SU-DHL-6 (cell line): ENCODE measurements at regions not wholly inside any gene's neighbourhood (a gene's known extent, or its start where the extent isn't known, plus 50 kb on each side); places are given as distances from the start of the nearest gene placed in this dataset.

Experiments
- H2AFZ ChIP-seq: fragments of 200-600 bp; sonication (generic); 2 replicates; pipeline ENCODE4 v1.6.1; 2014; ENCODE audit warnings: low read depth, mild to moderate bottlenecking, moderate library complexity, mixed read lengths, antibody characterized with exemption, low read length; ENCODE audit not compliant: severe bottlenecking
- H3F3A ChIP-seq: fragments of 200-600 bp; shearing (Covaris generic); 2 replicates; pipeline ENCODE4 v1.6.0; 2016; ENCODE audit warnings: antibody characterized with exemption, mild to moderate bottlenecking; ENCODE audit not compliant: insufficient read depth
- H3K27ac ChIP-seq: fragments of 200-600 bp; sonication (generic); 2 replicates; pipeline ENCODE4 v1.5.1; 2016; ENCODE audit warnings: low read depth, mild to moderate bottlenecking, low read length, moderate library complexity, mixed read lengths
- H3K27me3 ChIP-seq: fragments of 200-600 bp; sonication (generic), shearing (Covaris generic); 2 replicates; pipeline ENCODE4 v1.6.0; 2014; ENCODE audit warnings: mild to moderate bottlenecking, low read length
- H3K36me3 ChIP-seq: fragments of 200-600 bp; sonication (generic); 2 replicates; pipeline ENCODE4 v1.6.1; 2014; ENCODE audit warnings: mild to moderate bottlenecking, low read length, mixed read lengths
- H3K4me2 ChIP-seq: fragments of 300-600, 200-600 bp; shearing (Covaris generic), sonication (generic); 2 replicates; pipeline ENCODE4 v1.6.0; 2014; ENCODE audit warnings: low read length, low read depth, mild to moderate bottlenecking; ENCODE audit not compliant: poor library complexity, severe bottlenecking
- H3K4me3 ChIP-seq: fragments of 200-600 bp; sonication (generic); 2 replicates; pipeline ENCODE4 v1.5.1; 2014; ENCODE audit warnings: antibody characterized with exemption, low read length, mild to moderate bottlenecking, mixed read lengths; ENCODE audit not compliant: insufficient read depth, poor library complexity, severe bottlenecking
- H3K79me2 ChIP-seq: fragments of 200-600 bp; sonication (generic); 2 replicates; pipeline ENCODE4 v1.6.1; 2014; ENCODE audit warnings: mild to moderate bottlenecking, low read length, moderate library complexity; ENCODE audit not compliant: insufficient read depth
- H3K9ac ChIP-seq: fragments of 200-600 bp; sonication (generic); 2 replicates; pipeline ENCODE4 v1.7.0; 2014; ENCODE audit warnings: mild to moderate bottlenecking, low read length
- H3K9me2 ChIP-seq: fragments of 200-600 bp; sonication (generic); replicated peaks from 2 replicates; pipeline ENCODE4 v1.6.1; 2014; ENCODE audit warnings: low read length; ENCODE audit not compliant: insufficient read depth
- H3K9me3 ChIP-seq: fragments of 200-600 bp; sonication (generic); 2 replicates; pipeline ENCODE4 v1.6.1; 2014; ENCODE audit warnings: low read length, mixed read lengths; ENCODE audit not compliant: insufficient read depth
- H4K20me1 ChIP-seq: fragments of 200-600 bp; sonication (generic); 2 replicates; pipeline ENCODE4 v1.6.1; 2014; ENCODE audit warnings: low read depth, mild to moderate bottlenecking, antibody characterized with exemption, low read length, moderate library complexity, mixed read lengths
- EZH2phosphoT487 ChIP-seq: fragments of 200-600 bp; sonication (generic), shearing (Covaris generic); conservative IDR thresholded peaks from 2 replicates; pipeline ENCODE4 v1.6.1; 2018; ENCODE audit warnings: mild to moderate bottlenecking, antibody characterized with exemption, low read length, moderate library complexity, mixed read lengths
- TF ChIP-seq, protein P1 (sequence below): fragments of 200-600 bp; sonication (generic); IDR thresholded peaks from one replicate; pipeline ENCODE4 v1.5.1; 2017; ENCODE audit warnings: antibody characterized with exemption, mild to moderate bottlenecking, low read length, moderate library complexity; ENCODE audit not compliant: insufficient read depth, poor library complexity, severe bottlenecking

DNA sequence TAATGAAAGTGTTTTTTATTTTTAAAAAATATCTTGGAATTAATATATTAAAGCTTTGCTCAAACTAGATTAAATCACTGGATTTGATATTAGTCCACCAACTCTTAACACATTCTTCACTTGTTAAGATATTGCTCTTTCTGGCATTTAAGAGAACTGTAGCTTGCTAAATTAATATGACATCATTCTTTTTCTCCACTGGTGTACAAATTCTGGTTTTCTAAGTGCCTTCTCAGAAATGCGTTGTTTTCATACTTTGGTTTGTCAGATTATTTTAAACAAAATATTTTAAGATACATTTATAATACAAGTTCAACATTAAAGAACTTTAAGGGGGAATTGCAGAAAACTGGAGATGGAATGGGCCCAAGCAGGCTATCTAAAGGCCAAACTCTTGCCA lies 87.6 kb upstream of the IFNE start:
- no peaks in the 10 kb centered on the region for H3F3A ChIP-seq
- no peaks in the 10 kb centered on the region for H4K20me1 ChIP-seq
- H3K4me3 ChIP-seq: no peak overlapping the region
- H3K27me3 ChIP-seq: no peaks in the 10 kb centered on the region
- TF ChIP-seq EZH2phosphoT487: no peak
- TF ChIP-seq, protein P1, sequence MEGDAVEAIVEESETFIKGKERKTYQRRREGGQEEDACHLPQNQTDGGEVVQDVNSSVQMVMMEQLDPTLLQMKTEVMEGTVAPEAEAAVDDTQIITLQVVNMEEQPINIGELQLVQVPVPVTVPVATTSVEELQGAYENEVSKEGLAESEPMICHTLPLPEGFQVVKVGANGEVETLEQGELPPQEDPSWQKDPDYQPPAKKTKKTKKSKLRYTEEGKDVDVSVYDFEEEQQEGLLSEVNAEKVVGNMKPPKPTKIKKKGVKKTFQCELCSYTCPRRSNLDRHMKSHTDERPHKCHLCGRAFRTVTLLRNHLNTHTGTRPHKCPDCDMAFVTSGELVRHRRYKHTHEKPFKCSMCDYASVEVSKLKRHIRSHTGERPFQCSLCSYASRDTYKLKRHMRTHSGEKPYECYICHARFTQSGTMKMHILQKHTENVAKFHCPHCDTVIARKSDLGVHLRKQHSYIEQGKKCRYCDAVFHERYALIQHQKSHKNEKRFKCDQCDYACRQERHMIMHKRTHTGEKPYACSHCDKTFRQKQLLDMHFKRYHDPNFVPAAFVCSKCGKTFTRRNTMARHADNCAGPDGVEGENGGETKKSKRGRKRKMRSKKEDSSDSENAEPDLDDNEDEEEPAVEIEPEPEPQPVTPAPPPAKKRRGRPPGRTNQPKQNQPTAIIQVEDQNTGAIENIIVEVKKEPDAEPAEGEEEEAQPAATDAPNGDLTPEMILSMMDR: no peak
- no peaks in the 10 kb centered on the region for H3K9me2 ChIP-seq
- H3K36me3 ChIP-seq: no peaks in the 10 kb centered on the region
- no peaks in the 10 kb centered on the region for H3K9me3 ChIP-seq
- H3K27ac ChIP-seq: no peak overlapping the region
- no peak overlapping the region for H3K4me2 ChIP-seq
- no peaks in the 10 kb centered on the region for H3K79me2 ChIP-seq
- H2AFZ ChIP-seq: no peak overlapping the region
- no peak overlapping the region for H3K9ac ChIP-seq

DNA sequence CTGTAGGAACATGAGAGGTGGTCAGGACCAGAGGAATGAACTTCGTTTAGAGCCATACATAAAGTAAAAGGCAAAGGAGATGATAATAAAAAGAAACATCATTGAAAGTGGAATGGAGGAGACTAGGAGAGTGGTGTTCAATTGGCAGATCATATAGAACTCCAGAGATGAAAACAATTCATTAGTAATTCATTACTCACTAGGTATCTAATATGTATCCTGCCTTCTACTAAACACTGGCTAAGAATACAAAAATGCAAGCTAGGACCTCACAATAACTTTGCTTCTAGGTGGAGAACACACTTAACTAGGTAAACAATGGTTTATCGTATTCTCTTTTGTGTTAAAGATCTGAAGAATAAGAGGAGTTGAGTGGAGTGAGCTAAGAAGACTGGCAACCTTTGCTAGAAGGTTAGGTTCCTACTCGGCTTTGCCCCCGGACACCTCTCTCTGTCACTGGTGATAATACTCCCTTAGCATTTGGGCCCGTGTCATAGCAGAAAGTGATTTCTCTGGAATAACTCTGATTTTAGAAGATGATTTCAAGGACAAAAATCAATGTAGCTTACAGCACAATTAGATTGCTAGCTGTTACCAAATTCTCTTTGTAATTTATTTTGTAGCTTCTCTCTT lies 88.6 kb upstream of the IFNE start:
- Histone ChIP-seq H3K9me2 (no peaks in the 10 kb centered on the region), H3K9ac (no peak overlapping the region), H3K4me2 (no peak overlapping the region), H3K79me2 (no peaks in the 10 kb centered on the region), H3K9me3 (no peaks in the 10 kb centered on the region), H3K27me3 (no peaks in the 10 kb centered on the region), H4K20me1 (no peaks in the 10 kb centered on the region), H3K27ac (no peak overlapping the region), H3K4me3 (no peak overlapping the region), H3K36me3 (no peaks in the 10 kb centered on the region), H3F3A (no peaks in the 10 kb centered on the region), H2AFZ (no peak overlapping the region)
- TF ChIP-seq EZH2phosphoT487: no peak

DNA sequence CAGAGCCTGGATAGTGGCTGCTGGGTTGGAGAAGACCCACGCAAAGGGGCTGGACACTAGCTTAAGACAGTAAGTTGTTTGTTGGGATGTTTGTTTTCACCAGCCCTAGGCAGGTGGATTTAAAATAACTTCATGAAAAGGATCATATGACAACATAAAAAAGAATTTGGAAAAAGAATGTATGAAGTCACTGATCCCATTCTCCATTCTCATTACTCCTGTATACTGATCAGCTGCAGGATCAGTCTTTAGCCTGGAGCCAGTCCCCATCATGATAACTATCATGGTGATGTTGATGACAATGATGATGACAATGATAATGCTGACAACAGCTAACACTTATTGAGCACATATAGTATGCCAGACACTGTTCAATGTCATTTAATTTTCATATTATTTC lies 92.1 kb upstream of the IFNE start:
- Histone ChIP-seq H3K4me2 (no peak overlapping the region), H3K9me2 (no peaks in the 10 kb centered on the region), H3K36me3 (no peaks in the 10 kb centered on the region), H2AFZ (no peak overlapping the region), H3K27ac (no peak overlapping the region), H3K9me3 (no peaks in the 10 kb centered on the region), H3K79me2 (no peaks in the 10 kb centered on the region), H4K20me1 (no peaks in the 10 kb centered on the region), H3K27me3 (no peaks in the 10 kb centered on the region), H3K9ac (no peak overlapping the region), H3F3A (no peaks in the 10 kb centered on the region), H3K4me3 (no peak overlapping the region)
- TF ChIP-seq EZH2phosphoT487: no peak
- TF ChIP-seq, protein P1: no peak

DNA sequence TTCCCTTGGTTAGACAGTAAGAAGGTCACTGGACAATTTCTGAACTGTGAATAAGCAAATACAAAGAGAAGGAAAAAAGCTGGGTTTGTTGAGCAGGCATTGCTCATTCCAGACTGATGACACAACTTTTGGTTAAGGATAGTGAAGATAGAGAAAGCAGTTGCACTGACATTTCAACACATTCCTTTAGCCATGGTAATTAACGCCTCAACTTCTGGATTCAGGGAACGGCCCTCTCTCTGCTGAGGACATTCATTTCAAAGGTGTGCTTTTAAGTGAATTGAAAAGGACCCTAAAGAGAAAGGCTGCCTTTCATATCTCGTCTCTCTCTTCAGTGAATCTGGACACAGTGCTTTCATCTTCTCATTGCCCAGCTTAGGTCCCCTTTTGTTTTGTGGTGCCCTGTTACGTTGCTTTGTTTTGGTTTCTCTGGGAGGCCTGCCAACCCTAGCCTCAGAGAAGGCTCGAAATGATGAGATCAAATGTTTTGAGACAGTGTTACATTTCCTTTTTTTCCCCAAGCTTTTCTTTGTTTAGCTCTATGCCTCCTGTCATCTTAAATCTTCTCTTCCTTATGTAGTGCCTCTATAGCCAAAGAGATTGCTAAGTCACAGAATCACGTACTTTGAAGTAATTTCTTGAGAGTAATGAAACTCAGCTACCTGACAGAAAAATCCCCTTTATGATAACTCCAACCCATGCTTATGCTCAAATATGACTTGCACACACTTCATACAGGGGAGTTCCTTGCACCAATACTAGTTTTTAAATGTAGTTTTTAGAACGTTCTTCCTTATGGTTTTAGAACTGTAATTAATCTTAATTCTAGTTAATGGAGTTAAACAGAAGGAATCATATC lies 94.4 kb upstream of the IFNE start:
- Histone ChIP-seq H3K27me3 (no peaks in the 10 kb centered on the region), H3K36me3 (no peaks in the 10 kb centered on the region), H3K4me3 (no peak overlapping the region), H2AFZ (no peak overlapping the region), H4K20me1 (no peaks in the 10 kb centered on the region), H3K79me2 (no peaks in the 10 kb centered on the region), H3K27ac (no peak overlapping the region), H3F3A (no peaks in the 10 kb centered on the region), H3K9ac (no peak overlapping the region), H3K9me2 (no peaks in the 10 kb centered on the region), H3K4me2 (no peak overlapping the region), H3K9me3 (no peaks in the 10 kb centered on the region)
- TF ChIP-seq, protein P1: no peak
- TF ChIP-seq EZH2phosphoT487: no peak
